Hepatocyte (in vitro differentiated cells): ENCODE measurements at regions not wholly inside any gene's neighbourhood (a gene's known extent, or its start where the extent isn't known, plus 50 kb on each side); places are given as distances from the start of the nearest gene placed in this dataset.

Experiments used
- DNase-seq: peaks from one replicate; pipeline ENCODE4 v3.0.0-alpha.2; 2016; ENCODE audit warnings: low spot score
- H2AFZ ChIP-seq: fragments of 200-600 bp; sonication (generic); 2 replicates; pipeline ENCODE4 v1.6.0; 2016; ENCODE audit warnings: antibody characterized with exemption, mild to moderate bottlenecking
- H3K27ac ChIP-seq: fragments of 200-600 bp; sonication (generic); 2 replicates; pipeline ENCODE4 v1.5.1; 2016; ENCODE audit warnings: mild to moderate bottlenecking
- H3K27me3 ChIP-seq: fragments of 200-600 bp; sonication (generic); 2 replicates; pipeline ENCODE4 v1.6.1; 2016
- H3K36me3 ChIP-seq: fragments of 200-600 bp; sonication (generic); replicated peaks from 2 replicates; pipeline ENCODE4 v1.5.1; 2016; ENCODE audit warnings: low read depth; ENCODE audit not compliant: insufficient read depth
- H3K4me1 ChIP-seq: fragments of 200-600 bp; sonication (generic); 2 replicates; pipeline ENCODE4 v1.5.1; 2016; ENCODE audit warnings: mild to moderate bottlenecking, moderate library complexity; ENCODE audit not compliant: insufficient read depth
- H3K4me2 ChIP-seq: fragments of 200-600 bp; sonication (generic); 2 replicates; pipeline ENCODE4 v1.6.0; 2016
- H3K4me3 ChIP-seq: fragments of 200-600 bp; sonication (generic); 2 replicates; pipeline ENCODE4 v1.5.1; 2016; ENCODE audit warnings: mild to moderate bottlenecking
- H3K79me2 ChIP-seq: fragments of 200-600 bp; sonication (generic); 2 replicates; pipeline ENCODE4 v1.6.0; 2017; ENCODE audit warnings: mild to moderate bottlenecking
- H3K9me2 ChIP-seq: fragments of 200-600 bp; sonication (generic); replicated peaks from 2 replicates; pipeline ENCODE4 v1.6.0; 2017; ENCODE audit warnings: mild to moderate bottlenecking; ENCODE audit not compliant: insufficient read depth
- H3K9me3 ChIP-seq: fragments of 200-600 bp; sonication (generic); 2 replicates; pipeline ENCODE4 v1.5.1; 2016; ENCODE audit warnings: low read depth, mild to moderate bottlenecking
- H4K20me1 ChIP-seq: fragments of 200-600 bp; sonication (generic); 2 replicates; pipeline ENCODE4 v1.6.0; 2016; ENCODE audit warnings: mild to moderate bottlenecking; ENCODE audit not compliant: insufficient read depth, poor library complexity, severe bottlenecking
- EZH2 ChIP-seq: fragments of 200-600 bp; sonication (generic); IDR thresholded peaks from 2 replicates; pipeline ENCODE4 v1.6.1; 2016; ENCODE audit warnings: antibody characterized with exemption, mild to moderate bottlenecking, borderline replicate concordance
- EZH2phosphoT487 ChIP-seq: fragments of 200-600 bp; sonication (generic); IDR thresholded peaks from one replicate; pipeline ENCODE4 v1.6.1; 2018; ENCODE audit warnings: antibody characterized with exemption, mild to moderate bottlenecking, low read depth, moderate library complexity; ENCODE audit not compliant: unreplicated experiment, severe bottlenecking
- WGBS: methylation state at CpG from one replicate; pipeline ENCODE4 v1.1.6; 2016; ENCODE audit warnings: low lambda C conversion rate; ENCODE audit errors: missing lambda C conversion rate; 5-methylcytosine and 5-hydroxymethylcytosine counted together
- TF ChIP-seq, protein P1 (sequence below): fragments of 200-600 bp; sonication (generic); IDR thresholded peaks from 2 replicates; pipeline ENCODE4 v1.5.1; 2016; ENCODE audit warnings: antibody characterized with exemption, mild to moderate bottlenecking; ENCODE audit not compliant: poor library complexity

DNA sequence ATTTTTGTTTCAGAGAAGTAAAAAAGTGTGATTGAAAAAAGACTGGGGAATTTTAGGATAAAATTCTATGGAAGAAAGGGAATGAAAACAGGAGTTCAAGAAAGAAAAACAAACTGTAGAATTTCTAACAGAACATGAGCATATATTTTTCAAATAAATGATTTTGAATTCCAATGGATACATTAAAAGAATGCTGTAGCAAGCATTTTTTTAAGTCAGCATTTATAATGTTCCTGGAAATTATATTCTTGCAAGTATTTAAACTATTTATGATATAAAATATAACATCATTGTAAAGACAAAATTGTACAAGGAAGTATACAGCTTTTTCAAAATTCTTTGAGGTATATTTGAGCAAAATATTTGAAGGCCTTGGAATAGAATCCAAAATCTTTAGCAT, 450.7 kb downstream of the AEBP2 start:
- H3K27me3 ChIP-seq = no peaks in the 10 kb centered on the region
- peaks cover 16% of the 10 kb centered on the region for H3K4me1 ChIP-seq
- DNase-seq = no peak
- no peaks in the 10 kb centered on the region for H3K9me2 ChIP-seq
- no peaks in the 10 kb centered on the region for H3K9me3 ChIP-seq
- no peaks in the 10 kb centered on the region for H4K20me1 ChIP-seq
- H3K27ac ChIP-seq = no peak overlapping the region
- no peak overlapping the region for H3K4me3 ChIP-seq
- no peaks in the 10 kb centered on the region for H3K79me2 ChIP-seq
- no peaks in the 10 kb centered on the region for H3K36me3 ChIP-seq
- TF ChIP-seq EZH2 = no peak
- TF ChIP-seq EZH2phosphoT487 = no peak
- TF ChIP-seq, protein P1, sequence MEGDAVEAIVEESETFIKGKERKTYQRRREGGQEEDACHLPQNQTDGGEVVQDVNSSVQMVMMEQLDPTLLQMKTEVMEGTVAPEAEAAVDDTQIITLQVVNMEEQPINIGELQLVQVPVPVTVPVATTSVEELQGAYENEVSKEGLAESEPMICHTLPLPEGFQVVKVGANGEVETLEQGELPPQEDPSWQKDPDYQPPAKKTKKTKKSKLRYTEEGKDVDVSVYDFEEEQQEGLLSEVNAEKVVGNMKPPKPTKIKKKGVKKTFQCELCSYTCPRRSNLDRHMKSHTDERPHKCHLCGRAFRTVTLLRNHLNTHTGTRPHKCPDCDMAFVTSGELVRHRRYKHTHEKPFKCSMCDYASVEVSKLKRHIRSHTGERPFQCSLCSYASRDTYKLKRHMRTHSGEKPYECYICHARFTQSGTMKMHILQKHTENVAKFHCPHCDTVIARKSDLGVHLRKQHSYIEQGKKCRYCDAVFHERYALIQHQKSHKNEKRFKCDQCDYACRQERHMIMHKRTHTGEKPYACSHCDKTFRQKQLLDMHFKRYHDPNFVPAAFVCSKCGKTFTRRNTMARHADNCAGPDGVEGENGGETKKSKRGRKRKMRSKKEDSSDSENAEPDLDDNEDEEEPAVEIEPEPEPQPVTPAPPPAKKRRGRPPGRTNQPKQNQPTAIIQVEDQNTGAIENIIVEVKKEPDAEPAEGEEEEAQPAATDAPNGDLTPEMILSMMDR = no peak
- H3K4me2 ChIP-seq = no peak overlapping the region
- H2AFZ ChIP-seq = no peak overlapping the region

DNA sequence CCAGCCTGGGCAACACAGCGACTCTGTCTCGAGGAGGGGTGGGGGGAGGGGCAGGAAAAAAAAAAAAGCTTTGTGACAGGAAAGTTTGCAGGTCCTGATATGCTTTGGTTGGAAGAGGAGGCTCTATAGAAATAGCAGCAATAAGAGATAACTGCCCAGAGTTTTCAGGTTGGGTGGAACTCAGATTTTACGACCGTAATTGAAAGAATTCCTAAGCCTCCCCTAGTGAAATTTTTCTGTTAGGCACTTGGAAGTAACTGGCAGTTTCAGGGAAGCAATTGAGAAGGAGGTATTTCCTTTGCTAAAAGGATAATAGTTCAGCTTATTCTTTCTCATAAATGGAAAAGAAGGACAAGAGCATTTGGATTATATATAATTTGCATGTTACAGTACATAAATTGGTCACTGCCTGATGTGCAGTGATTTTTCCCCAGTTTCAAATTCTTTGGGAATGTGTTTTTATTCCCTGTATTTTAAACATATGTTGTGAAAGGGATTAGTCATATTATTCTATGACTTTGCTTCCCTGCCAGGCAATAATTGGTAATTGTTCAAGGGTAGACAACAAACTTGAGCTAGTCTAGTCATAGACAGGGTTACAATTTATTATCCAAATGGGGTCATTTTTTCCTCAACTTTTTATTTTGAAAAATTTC, 452.8 kb downstream of the AEBP2 start:
- no peak for TF ChIP-seq EZH2phosphoT487
- TF ChIP-seq EZH2 = no peak
- TF ChIP-seq, protein P1 = no peak
- no peak overlapping the region for H3K4me2 ChIP-seq
- H4K20me1 ChIP-seq = no peaks in the 10 kb centered on the region
- no peak for DNase-seq
- peaks cover 6% of the 10 kb centered on the region for H3K4me1 ChIP-seq
- H3K79me2 ChIP-seq = no peaks in the 10 kb centered on the region
- no peak overlapping the region for H2AFZ ChIP-seq
- WGBS = 31% methylated on average over 4 of the region's 4 CpGs
- no peak overlapping the region for H3K27ac ChIP-seq
- no peaks in the 10 kb centered on the region for H3K27me3 ChIP-seq
- H3K36me3 ChIP-seq = no peaks in the 10 kb centered on the region
- no peaks in the 10 kb centered on the region for H3K9me2 ChIP-seq
- no peaks in the 10 kb centered on the region for H3K9me3 ChIP-seq
- no peak overlapping the region for H3K4me3 ChIP-seq

DNA sequence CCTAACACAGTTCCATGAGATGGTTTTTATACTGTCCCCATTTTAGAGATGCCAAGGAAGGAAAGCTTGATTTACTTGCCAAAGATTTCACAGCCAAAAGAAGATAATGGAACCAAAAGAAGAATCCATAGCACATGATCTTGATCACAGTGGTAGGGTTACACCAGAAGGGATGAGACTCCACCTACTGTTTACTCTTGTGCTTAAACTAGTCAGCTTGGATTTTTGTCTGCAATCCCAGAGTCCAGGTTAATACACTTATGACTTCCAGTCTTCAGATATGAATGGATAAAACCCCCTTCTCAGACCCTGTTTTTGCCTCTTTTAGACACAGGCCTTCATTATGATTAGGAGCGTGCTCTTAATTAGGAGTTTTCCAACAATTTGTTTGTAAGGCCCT, 454.2 kb downstream of the AEBP2 start:
- WGBS = 96% methylated on average over 1 of the region's 1 CpG
- Histone ChIP-seq H4K20me1 (no peaks in the 10 kb centered on the region), H3K9me3 (no peaks in the 10 kb centered on the region), H3K27ac (no peak overlapping the region), H3K36me3 (no peaks in the 10 kb centered on the region), H3K27me3 (no peaks in the 10 kb centered on the region), H2AFZ (no peak overlapping the region), H3K9me2 (no peaks in the 10 kb centered on the region), H3K79me2 (no peaks in the 10 kb centered on the region), H3K4me2 (no peak overlapping the region), H3K4me1 (no peaks in the 10 kb centered on the region), H3K4me3 (no peak overlapping the region)
- peak; percentile 35 for DNase-seq
- TF ChIP-seq EZH2 = no peak
- TF ChIP-seq, protein P1 = peak; percentile 34

DNA sequence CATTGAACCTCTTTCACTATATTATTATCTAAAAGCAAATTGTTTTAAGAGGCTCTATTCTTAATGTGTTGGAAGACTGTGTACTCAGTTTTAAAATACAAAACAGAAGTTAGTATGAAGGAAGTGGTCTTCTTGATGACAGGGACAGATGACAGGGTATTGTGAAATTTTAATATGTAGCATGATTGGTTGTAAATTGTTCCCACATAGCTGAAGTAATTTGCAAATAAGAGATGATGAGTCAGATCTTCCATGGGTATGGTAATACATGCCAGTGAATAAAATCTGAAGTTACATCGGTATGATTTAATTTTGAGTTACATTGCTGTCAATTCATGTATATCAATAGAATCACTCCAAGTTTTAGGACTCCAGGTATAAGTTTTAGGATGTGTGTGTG, 454.8 kb downstream of the AEBP2 start:
- Histone ChIP-seq H3K9me3 (no peaks in the 10 kb centered on the region), H3K9me2 (no peaks in the 10 kb centered on the region), H2AFZ (no peak overlapping the region), H3K4me3 (no peak overlapping the region), H3K4me2 (no peak overlapping the region), H3K36me3 (no peaks in the 10 kb centered on the region), H3K79me2 (no peaks in the 10 kb centered on the region), H3K27me3 (no peaks in the 10 kb centered on the region), H4K20me1 (no peaks in the 10 kb centered on the region), H3K4me1 (no peaks in the 10 kb centered on the region), H3K27ac (no peak overlapping the region)
- 96% methylated on average over 1 of the region's 1 CpG for WGBS
- TF ChIP-seq, protein P1 = no peak
- TF ChIP-seq EZH2phosphoT487 = no peak
- no peak for TF ChIP-seq EZH2
- no peak for DNase-seq
